Uterus (tissue), 2 donors: ENCODE measurements at regions not wholly inside any gene's neighbourhood (a gene's known extent, or its start where the extent isn't known, plus 50 kb on each side); places are given as distances from the start of the nearest gene placed in this dataset.

ENCODE experiments used
- CTCF ChIP-seq, 4 experiments: fragments of 200-600 bp in 2 of 4; fragments of 450-650 bp in 2 of 4; sonication (generic) in 2 of 4; IDR thresholded peaks; one replicate each; pipeline ENCODE4 v1.5.1; 2016 to 2019; ENCODE audit warnings: antibody characterized with exemption in 4 of 4, mild to moderate bottlenecking in 2 of 4, moderate library complexity in 1 of 4
- POLR2A ChIP-seq, 2 donors: fragments of 450-650 bp; IDR thresholded peaks; one replicate each; pipeline ENCODE4 v1.6.1; 2016; ENCODE audit warnings: antibody characterized with exemption in 2 of 2, mild to moderate bottlenecking in 1 of 2, moderate library complexity in 1 of 2

- TF ChIP-seq CTCF (IDR thresholded peaks at IDR 0.05) (no peak), POLR2A (IDR thresholded peaks at IDR 0.05) (no peak)
Measured at GRCh38 chr4:160848901-160849760, 1314.7 kb downstream of the FSTL5 start.
